ENCODE measurements at regions not wholly inside any gene's neighbourhood (a gene's known extent, or its start where the extent isn't known, plus 50 kb on each side); places are given as distances from the start of the nearest gene placed in this dataset.

DNA sequence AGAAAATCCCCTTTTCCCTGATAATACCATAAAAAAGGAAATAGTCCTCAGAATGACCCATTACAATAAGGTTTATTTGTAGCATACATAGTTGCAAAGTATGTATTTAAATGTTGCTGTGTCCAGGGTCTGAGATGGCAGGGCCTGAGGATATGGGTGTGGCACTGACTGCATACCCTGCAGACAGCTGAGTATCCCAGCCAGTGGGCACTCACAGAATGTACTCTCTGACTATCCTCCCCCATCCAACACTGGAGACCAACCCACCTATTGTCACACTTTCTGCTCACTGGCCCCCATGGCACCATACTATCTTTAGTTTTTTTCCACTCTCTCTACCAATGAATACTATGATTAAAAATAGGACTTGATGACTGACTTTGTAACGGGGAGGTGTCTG, 215.8 kb upstream of the FOXA2 start:
- Histone ChIP-seq H3K23ac (ENCODE audit: low read length) (no peak overlapping the region), H3K27me3 (ENCODE audit: insufficient read depth, low read length) (no peaks in the 10 kb centered on the region), H3K18ac (ENCODE audit: low read length) (no peak overlapping the region), H3K4ac (ENCODE audit: low read depth, low read length) (no peak overlapping the region), H3K9me3 (ENCODE audit: insufficient read depth, low read depth, low read length) (no peaks in the 10 kb centered on the region), H3K4me1 (ENCODE audit: control insufficient read depth in 1 of 2, insufficient read depth in 2 of 2, low read length in 2 of 2) (peaks cover 6% of the 10 kb centered on the region in 2 experiments), H2BK12ac (ENCODE audit: low read length) (no peak overlapping the region), H3K4me3 (ENCODE audit: low read depth, low read length) (no peak overlapping the region), H3K4me2 (ENCODE audit: low read length) (no peak overlapping the region), H4K91ac (ENCODE audit: low read depth, low read length) (no peak overlapping the region), H3K36me3 (ENCODE audit: control insufficient read depth in 1 of 2, insufficient read depth in 2 of 2, low read length in 2 of 2) (no peaks in the 10 kb centered on the region), H2BK5ac (ENCODE audit: low read depth, low read length, poor library complexity) (no peak overlapping the region), H4K12ac (ENCODE audit: low read depth, low read length) (no peak overlapping the region), H3K79me2 (ENCODE audit: control insufficient read depth, insufficient read depth, low read length, poor library complexity) (no peaks in the 10 kb centered on the region), H3K14ac (ENCODE audit: low read length) (no peak overlapping the region), H3K9ac (ENCODE audit: low read length) (no peak overlapping the region), H4K8ac (ENCODE audit: low read depth, low read length) (no peak overlapping the region), H2BK120ac (ENCODE audit: insufficient read depth, low read length, poor library complexity) (no peak overlapping the region), H2AFZ (ENCODE audit: insufficient read depth, low read length, poor library complexity) (no peak overlapping the region), H2AK5ac (ENCODE audit: low read length) (no peak overlapping the region), H3K27ac (ENCODE audit: low read depth, low read length) (no peak overlapping the region), H3K79me1 (ENCODE audit: low read length) (peaks cover 5% of the 10 kb centered on the region)
- no peak for DNase-seq
- WGBS (ENCODE audit: extremely low coverage, insufficient coverage, insufficient read length) = no CpG with 5 or more reads among the region's 1 CpG

GRCh38 chr20:22801528-22801927, 217.2 kb upstream of the FOXA2 start:
- Histone ChIP-seq H3K4me2 (ENCODE audit: low read length) (no peak overlapping the region), H3K9me3 (ENCODE audit: insufficient read depth, low read depth, low read length) (no peaks in the 10 kb centered on the region)
- WGBS (ENCODE audit: extremely low coverage, insufficient coverage, insufficient read length) = no CpG with 5 or more reads among the region's 4 CpGs

GRCh38 chr20:22802296-22802695, 217.9 kb upstream of the FOXA2 start:
- no peaks in the 10 kb centered on the region for H3K4me1 ChIP-seq (ENCODE audit: control insufficient read depth in 1 of 2, insufficient read depth in 2 of 2, low read length in 2 of 2)
- no peaks in the 10 kb centered on the region for H3K9me3 ChIP-seq (ENCODE audit: insufficient read depth, low read depth, low read length)
- no peak overlapping the region for H3K14ac ChIP-seq (ENCODE audit: low read length)
- no peak overlapping the region for H2AK5ac ChIP-seq (ENCODE audit: low read length)
- H2BK5ac ChIP-seq (ENCODE audit: low read depth, low read length, poor library complexity) = no peak overlapping the region
- H2BK120ac ChIP-seq (ENCODE audit: insufficient read depth, low read length, poor library complexity) = no peak overlapping the region
- H3K27ac ChIP-seq (ENCODE audit: low read depth, low read length) = no peak overlapping the region
- H2AFZ ChIP-seq (ENCODE audit: insufficient read depth, low read length, poor library complexity) = no peak overlapping the region
- H3K79me1 ChIP-seq (ENCODE audit: low read length) = no peaks in the 10 kb centered on the region
- no peak overlapping the region for H3K9ac ChIP-seq (ENCODE audit: low read length)
- H4K8ac ChIP-seq (ENCODE audit: low read depth, low read length) = no peak overlapping the region
- no peak overlapping the region for H3K4me2 ChIP-seq (ENCODE audit: low read length)
- H3K18ac ChIP-seq (ENCODE audit: low read length) = no peak overlapping the region
- H3K23ac ChIP-seq (ENCODE audit: low read length) = no peak overlapping the region
- H3K79me2 ChIP-seq (ENCODE audit: control insufficient read depth, insufficient read depth, low read length, poor library complexity) = no peaks in the 10 kb centered on the region
- H2BK12ac ChIP-seq (ENCODE audit: low read length) = no peak overlapping the region
- WGBS (ENCODE audit: extremely low coverage, insufficient coverage, insufficient read length) = no CpG with 5 or more reads among the region's 2 CpGs
- no peaks in the 10 kb centered on the region for H3K36me3 ChIP-seq (ENCODE audit: control insufficient read depth in 1 of 2, insufficient read depth in 2 of 2, low read length in 2 of 2)
- H3K4me3 ChIP-seq (ENCODE audit: low read depth, low read length) = no peak overlapping the region
- no peak overlapping the region for H4K91ac ChIP-seq (ENCODE audit: low read depth, low read length)
- no peak for DNase-seq
- H4K12ac ChIP-seq (ENCODE audit: low read depth, low read length) = no peak overlapping the region
- no peak overlapping the region for H3K4ac ChIP-seq (ENCODE audit: low read depth, low read length)
- no peaks in the 10 kb centered on the region for H3K27me3 ChIP-seq (ENCODE audit: insufficient read depth, low read length)

More at GRCh38 chr20:22801528-22801927, 217.2 kb upstream of the FOXA2 start:
- Histone ChIP-seq H3K36me3 (ENCODE audit: control insufficient read depth in 1 of 2, insufficient read depth in 2 of 2, low read length in 2 of 2) (no peaks in the 10 kb centered on the region), H2AFZ (ENCODE audit: insufficient read depth, low read length, poor library complexity) (no peak overlapping the region), H2BK5ac (ENCODE audit: low read depth, low read length, poor library complexity) (no peak overlapping the region), H3K27ac (ENCODE audit: low read depth, low read length) (no peak overlapping the region), H2BK12ac (ENCODE audit: low read length) (no peak overlapping the region), H3K14ac (ENCODE audit: low read length) (no peak overlapping the region), H3K4me3 (ENCODE audit: low read depth, low read length) (no peak overlapping the region), H3K18ac (ENCODE audit: low read length) (no peak overlapping the region), H3K9ac (ENCODE audit: low read length) (no peak overlapping the region), H2BK120ac (ENCODE audit: insufficient read depth, low read length, poor library complexity) (no peak overlapping the region), H4K12ac (ENCODE audit: low read depth, low read length) (no peak overlapping the region), H4K91ac (ENCODE audit: low read depth, low read length) (no peak overlapping the region), H2AK5ac (ENCODE audit: low read length) (no peak overlapping the region), H3K79me2 (ENCODE audit: control insufficient read depth, insufficient read depth, low read length, poor library complexity) (no peaks in the 10 kb centered on the region), H3K4ac (ENCODE audit: low read depth, low read length) (no peak overlapping the region), H3K4me1 (ENCODE audit: control insufficient read depth in 1 of 2, insufficient read depth in 2 of 2, low read length in 2 of 2) (no peaks in the 10 kb centered on the region), H3K23ac (ENCODE audit: low read length) (no peak overlapping the region), H3K79me1 (ENCODE audit: low read length) (no peaks in the 10 kb centered on the region), H3K27me3 (ENCODE audit: insufficient read depth, low read length) (no peaks in the 10 kb centered on the region), H4K8ac (ENCODE audit: low read depth, low read length) (no peak overlapping the region)
- DNase-seq = no peak

GRCh38 chr20:22805219-22805618, 220.8 kb upstream of the FOXA2 start:
- Histone ChIP-seq H3K9ac (ENCODE audit: low read length) (no peak overlapping the region), H2BK5ac (ENCODE audit: low read depth, low read length, poor library complexity) (no peak overlapping the region)
- no CpG with 5 or more reads among the region's 4 CpGs for WGBS (ENCODE audit: extremely low coverage, insufficient coverage, insufficient read length)

More at GRCh38 chr20:22805219-22805618, 220.8 kb upstream of the FOXA2 start:
- DNase-seq = peak; percentile 85 to 92
- no peak overlapping the region for H3K14ac ChIP-seq (ENCODE audit: low read length)
- no peaks in the 10 kb centered on the region for H3K27me3 ChIP-seq (ENCODE audit: insufficient read depth, low read length)
- no peak overlapping the region for H2AFZ ChIP-seq (ENCODE audit: insufficient read depth, low read length, poor library complexity)
- H2BK12ac ChIP-seq (ENCODE audit: low read length) = no peak overlapping the region
- H3K79me2 ChIP-seq (ENCODE audit: control insufficient read depth, insufficient read depth, low read length, poor library complexity) = no peaks in the 10 kb centered on the region
- no peaks in the 10 kb centered on the region for H3K4me1 ChIP-seq (ENCODE audit: control insufficient read depth in 1 of 2, insufficient read depth in 2 of 2, low read length in 2 of 2)
- no peaks in the 10 kb centered on the region for H3K79me1 ChIP-seq (ENCODE audit: low read length)
- no peak overlapping the region for H4K8ac ChIP-seq (ENCODE audit: low read depth, low read length)
- H3K4ac ChIP-seq (ENCODE audit: low read depth, low read length) = no peak overlapping the region
- no peaks in the 10 kb centered on the region for H3K36me3 ChIP-seq (ENCODE audit: control insufficient read depth in 1 of 2, insufficient read depth in 2 of 2, low read length in 2 of 2)
- H3K18ac ChIP-seq (ENCODE audit: low read length) = no peak overlapping the region
- no peak overlapping the region for H3K4me3 ChIP-seq (ENCODE audit: low read depth, low read length)
- no peak overlapping the region for H3K27ac ChIP-seq (ENCODE audit: low read depth, low read length)
- H2AK5ac ChIP-seq (ENCODE audit: low read length) = no peak overlapping the region
- H2BK120ac ChIP-seq (ENCODE audit: insufficient read depth, low read length, poor library complexity) = no peak overlapping the region
- H4K91ac ChIP-seq (ENCODE audit: low read depth, low read length) = no peak overlapping the region
- no peak overlapping the region for H4K12ac ChIP-seq (ENCODE audit: low read depth, low read length)
- H3K9me3 ChIP-seq (ENCODE audit: insufficient read depth, low read depth, low read length) = peaks cover 2% of the 10 kb centered on the region
- no peak overlapping the region for H3K23ac ChIP-seq (ENCODE audit: low read length)
- no peak overlapping the region for H3K4me2 ChIP-seq (ENCODE audit: low read length)
